GM21723 (cell line): ENCODE measurements at regions not wholly inside any gene's neighbourhood (a gene's known extent, or its start where the extent isn't known, plus 50 kb on each side); places are given as distances from the start of the nearest gene placed in this dataset.

ENCODE experiments used
- ATAC-seq: cut with Tn5 transposase; IDR thresholded peaks from one replicate; pipeline ENCODE4 v1.9.1; 2021; ENCODE audit warnings: mild to moderate bottlenecking, moderate library complexity; ENCODE audit not compliant: unreplicated experiment

GRCh38 chr9:130755377-130756007, 61.9 kb downstream of the EXOSC2 start:
- ATAC-seq, result no peak

GRCh38 chr9:130756037-130756436, 62.5 kb downstream of the EXOSC2 start:
- ATAC-seq, result no peak

- ATAC-seq, result no peak
Observed at GRCh38 chr9:130756455-130757152, 63.0 kb downstream of the EXOSC2 start.

GRCh38 chr9:130759738-130760137, 66.2 kb downstream of the EXOSC2 start:
- ATAC-seq, result no peak

GRCh38 chr9:130763331-130764171, 70.0 kb downstream of the EXOSC2 start:
- ATAC-seq, result no peak

- ATAC-seq, result peak; percentile 67
Observed at GRCh38 chr9:130765137-130766020, 69.7 kb upstream of the ABL1 start.

- no peak for ATAC-seq
Observed at GRCh38 chr9:130766021-130766926, 68.8 kb upstream of the ABL1 start.

- ATAC-seq, result no peak
Observed at GRCh38 chr9:130766927-130767307, 68.1 kb upstream of the ABL1 start.

GRCh38 chr9:130768265-130768664, 66.8 kb upstream of the ABL1 start:
- no peak for ATAC-seq

- no peak for ATAC-seq
Observed at GRCh38 chr9:130768891-130769403, 66.1 kb upstream of the ABL1 start.

- ATAC-seq, result no peak
Observed at GRCh38 chr9:130770093-130770492, 65.0 kb upstream of the ABL1 start.

- no peak for ATAC-seq
Observed at GRCh38 chr9:130770679-130771442, 64.2 kb upstream of the ABL1 start.

- ATAC-seq, result no peak
Observed at GRCh38 chr9:130772185-130772584, 62.9 kb upstream of the ABL1 start.

GRCh38 chr9:130774183-130774582, 60.9 kb upstream of the ABL1 start:
- no peak for ATAC-seq

- ATAC-seq, result no peak
Observed at GRCh38 chr9:130775336-130775991, 59.6 kb upstream of the ABL1 start.

- no peak for ATAC-seq
Observed at GRCh38 chr9:130779153-130779855, 55.8 kb upstream of the ABL1 start.

GRCh38 chr9:130780415-130780814, 54.6 kb upstream of the ABL1 start:
- no peak for ATAC-seq
